CD4-positive, CD25-positive, alpha-beta regulatory T cell (primary cell): ENCODE measurements at regions not wholly inside any gene's neighbourhood (a gene's known extent, or its start where the extent isn't known, plus 50 kb on each side); places are given as distances from the start of the nearest gene placed in this dataset.

Experiments
- ATAC-seq, 2 donors: fragments of 150-1000 bp; cut with Tn5 transposase; one replicate each; pipeline ENCODE4 v1.10.0; 2021; ENCODE audit warnings: low read depth in 2 of 2, moderate number of reproducible peaks in 2 of 2, moderate library complexity in 1 of 2
- DNase-seq, 3 donors: peaks; one replicate each; pipeline versions ENCODE4 v3.0.0 to v3.0.0-alpha.2; 2012 to 2022; ENCODE audit warnings: mixed read lengths in 1 of 3
- H3K27ac ChIP-seq: one replicate; pipeline ENCODE4 v1.7.0; 2013; ENCODE audit warnings: mild to moderate bottlenecking, low read length; ENCODE audit not compliant: insufficient read depth, poor library complexity, severe bottlenecking
- H3K27me3 ChIP-seq: one replicate; pipeline ENCODE4 v1.7.0; 2013; ENCODE audit warnings: low read length; ENCODE audit not compliant: control insufficient read depth, insufficient read depth
- H3K36me3 ChIP-seq: one replicate; pipeline ENCODE4 v1.7.0; 2013; ENCODE audit warnings: mild to moderate bottlenecking, low read length, moderate library complexity; ENCODE audit not compliant: control insufficient read depth, insufficient read depth
- H3K4me1 ChIP-seq: 2 replicates; pipeline ENCODE4 v1.7.0; 2013; ENCODE audit warnings: mild to moderate bottlenecking, low read length; ENCODE audit not compliant: insufficient read depth, control insufficient read depth, poor library complexity, severe bottlenecking
- H3K4me3 ChIP-seq: one replicate; pipeline ENCODE4 v1.7.0; 2013; ENCODE audit warnings: low read depth, mild to moderate bottlenecking, low read length, moderate library complexity
- H3K9me3 ChIP-seq, 2 experiments: 1 replicate in 1 of 2; 2 replicates in 1 of 2; pipeline ENCODE4 v1.7.0; 2013; ENCODE audit warnings: low read length in 2 of 2, mild to moderate bottlenecking in 1 of 2, moderate library complexity in 1 of 2; ENCODE audit not compliant: control insufficient read depth in 2 of 2
- H3K27ac Mint-ChIP-seq, 3 donors: one replicate each; pipeline ENCODE4 v1.8.0; 2020 to 2022; ENCODE audit warnings: mild to moderate bottlenecking in 3 of 3, mixed read lengths in 3 of 3, moderate library complexity in 2 of 3
- H3K27me3 Mint-ChIP-seq: one replicate; pipeline ENCODE4 v1.8.0; 2022; ENCODE audit warnings: mild to moderate bottlenecking, mixed read lengths
- H3K36me3 Mint-ChIP-seq: one replicate; pipeline ENCODE4 v1.8.0; 2020; ENCODE audit warnings: mixed read lengths
- H3K4me1 Mint-ChIP-seq, 4 donors: one replicate each; pipeline ENCODE4 v1.8.0; 2020 to 2022; ENCODE audit warnings: mixed read lengths in 4 of 4, mild to moderate bottlenecking in 1 of 4
- H3K4me3 Mint-ChIP-seq, 4 donors: one replicate each; pipeline ENCODE4 v1.8.0; 2020 to 2022; ENCODE audit warnings: mild to moderate bottlenecking in 4 of 4, mixed read lengths in 4 of 4, moderate library complexity in 3 of 4
- H3K9me3 Mint-ChIP-seq, 7 donors: one replicate each; pipeline ENCODE4 v1.8.0; 2020 to 2022; ENCODE audit warnings: mixed read lengths in 7 of 7, mild to moderate bottlenecking in 3 of 7, moderate library complexity in 2 of 7

DNA sequence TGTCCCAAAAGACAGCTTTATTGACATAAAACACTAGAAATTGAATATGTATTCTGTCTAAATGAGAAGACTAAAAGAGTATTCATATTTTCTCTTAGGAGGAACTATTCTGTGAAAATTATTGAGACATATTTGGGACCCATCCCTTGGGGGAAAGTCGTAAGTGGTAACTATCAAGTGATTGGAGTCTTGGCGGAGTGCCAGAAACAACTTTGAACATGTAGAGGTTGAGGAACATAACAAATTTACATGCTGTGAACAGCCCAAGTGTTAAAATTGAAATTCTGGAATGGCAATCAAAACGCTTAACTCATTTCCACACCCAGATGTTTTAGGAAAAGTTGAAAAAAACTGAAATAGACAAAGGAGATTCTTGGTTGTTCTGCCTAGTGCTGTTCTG lies 1034.6 kb downstream of the NSUN3 start:
- no peaks in the 10 kb centered on the region for H3K27me3 ChIP-seq
- no peak overlapping the region for H3K27ac ChIP-seq
- H3K9me3 Mint-ChIP-seq: peaks cover 0 to 9% (median 7%) of the 10 kb centered on the region in 7 donors
- H3K27me3 Mint-ChIP-seq: no peaks in the 10 kb centered on the region
- no peaks in the 10 kb centered on the region for H3K4me1 Mint-ChIP-seq
- H3K4me1 ChIP-seq: no peaks in the 10 kb centered on the region
- H3K4me3 Mint-ChIP-seq: no peak overlapping the region
- no peak overlapping the region for H3K4me3 ChIP-seq
- H3K9me3 ChIP-seq: peaks cover 0 to 1% of the 10 kb centered on the region in 2 experiments
- no peaks in the 10 kb centered on the region for H3K36me3 Mint-ChIP-seq
- DNase-seq: no peak
- H3K36me3 ChIP-seq: no peaks in the 10 kb centered on the region
- H3K27ac Mint-ChIP-seq: no peak overlapping the region
- ATAC-seq: no peak

DNA sequence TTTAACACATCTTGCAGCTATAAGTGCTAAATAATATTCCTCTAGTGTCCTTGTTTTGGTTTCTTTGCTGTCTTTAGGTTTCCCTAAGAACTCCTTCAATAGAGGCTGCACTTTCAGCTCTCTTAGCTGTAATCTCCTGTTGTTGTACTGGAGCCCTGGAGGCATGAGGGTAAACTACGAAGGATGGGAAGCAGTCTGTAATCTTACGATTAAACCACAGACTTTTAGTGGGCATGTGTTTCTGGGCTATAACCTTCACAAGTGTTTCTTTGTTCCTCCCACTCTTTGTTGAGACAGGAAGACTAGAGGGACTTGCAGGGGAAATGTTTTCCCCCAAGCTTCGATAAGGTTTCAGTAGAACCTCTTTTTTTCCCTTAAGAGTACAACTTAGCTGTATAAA lies 1058.1 kb downstream of the NSUN3 start:
- no peaks in the 10 kb centered on the region for H3K4me1 ChIP-seq
- Mint-ChIP-seq H3K27me3 (no peaks in the 10 kb centered on the region), H3K4me3 (no peak overlapping the region)

GRCh38 chr3:95123104-95123503 lies 1060.2 kb downstream of the NSUN3 start:
- no peak overlapping the region for H3K27ac Mint-ChIP-seq
- H3K36me3 Mint-ChIP-seq: no peaks in the 10 kb centered on the region
- H3K36me3 ChIP-seq: no peaks in the 10 kb centered on the region
- H3K27me3 Mint-ChIP-seq: no peaks in the 10 kb centered on the region
- no peak overlapping the region for H3K4me3 ChIP-seq
- no peaks in the 10 kb centered on the region for H3K4me1 ChIP-seq
- peaks cover 1 to 19% (median 9%) of the 10 kb centered on the region in 7 donors for H3K9me3 Mint-ChIP-seq
- H3K4me3 Mint-ChIP-seq: no peak overlapping the region
- H3K4me1 Mint-ChIP-seq: no peaks in the 10 kb centered on the region
- DNase-seq (no peak), ATAC-seq (no peak)
- H3K27me3 ChIP-seq: no peaks in the 10 kb centered on the region
- no peak overlapping the region for H3K27ac ChIP-seq
- H3K9me3 ChIP-seq: no peaks in the 10 kb centered on the region

More for the DNA sequence above, 1058.1 kb downstream of the NSUN3 start:
- ATAC-seq (no peak), DNase-seq (no peak)
- H3K4me3 ChIP-seq: no peak overlapping the region
- H3K36me3 Mint-ChIP-seq: no peaks in the 10 kb centered on the region
- H3K4me1 Mint-ChIP-seq: no peaks in the 10 kb centered on the region
- no peak overlapping the region for H3K27ac ChIP-seq
- H3K36me3 ChIP-seq: no peaks in the 10 kb centered on the region
- H3K9me3 ChIP-seq: no peaks in the 10 kb centered on the region
- no peak overlapping the region for H3K27ac Mint-ChIP-seq
- no peaks in the 10 kb centered on the region for H3K27me3 ChIP-seq
- peaks cover 1 to 15% (median 11%) of the 10 kb centered on the region in 7 donors for H3K9me3 Mint-ChIP-seq

GRCh38 chr3:95134693-95135413 lies 1072.0 kb downstream of the NSUN3 start:
- Histone ChIP-seq H3K4me3 (no peak overlapping the region), H3K4me1 (no peaks in the 10 kb centered on the region), H3K9me3 (no peaks in the 10 kb centered on the region), H3K27ac (no peak overlapping the region), H3K36me3 (no peaks in the 10 kb centered on the region), H3K27me3 (no peaks in the 10 kb centered on the region)
- no peak for ATAC-seq
- H3K9me3 Mint-ChIP-seq: peaks cover 0 to 18% (median 3%) of the 10 kb centered on the region in 7 donors
- H3K4me3 Mint-ChIP-seq: no peak overlapping the region
- H3K27me3 Mint-ChIP-seq: no peaks in the 10 kb centered on the region
- H3K27ac Mint-ChIP-seq: no peak overlapping the region
- H3K36me3 Mint-ChIP-seq: no peaks in the 10 kb centered on the region
- DNase-seq: no peak
- no peaks in the 10 kb centered on the region for H3K4me1 Mint-ChIP-seq

- no peak overlapping the region for H3K27ac Mint-ChIP-seq
- no peaks in the 10 kb centered on the region for H3K4me1 ChIP-seq
- no peaks in the 10 kb centered on the region for H3K4me1 Mint-ChIP-seq
- H3K27ac ChIP-seq: no peak overlapping the region
- H3K36me3 Mint-ChIP-seq: no peaks in the 10 kb centered on the region
- no peak overlapping the region for H3K4me3 ChIP-seq
- no peaks in the 10 kb centered on the region for H3K36me3 ChIP-seq
- H3K9me3 Mint-ChIP-seq: peaks cover 0 to 12% (median 5%) of the 10 kb centered on the region in 7 donors
- no peak for ATAC-seq
- H3K27me3 Mint-ChIP-seq: no peaks in the 10 kb centered on the region
- H3K4me3 Mint-ChIP-seq: no peak overlapping the region
- DNase-seq: no peak
- no peaks in the 10 kb centered on the region for H3K27me3 ChIP-seq
- peaks cover 0 to 4% of the 10 kb centered on the region in 2 experiments for H3K9me3 ChIP-seq
Observed at GRCh38 chr3:95148107-95148506, 1085.2 kb downstream of the NSUN3 start.

- Histone ChIP-seq H3K27ac (no peak overlapping the region), H3K4me3 (no peak overlapping the region), H3K9me3 (peaks cover 0 to 4% of the 10 kb centered on the region in 2 experiments), H3K27me3 (no peaks in the 10 kb centered on the region), H3K36me3 (no peaks in the 10 kb centered on the region), H3K4me1 (no peaks in the 10 kb centered on the region)
- no peak for DNase-seq
- peaks cover 2 to 13% (median 5%) of the 10 kb centered on the region in 7 donors for H3K9me3 Mint-ChIP-seq
- H3K4me3 Mint-ChIP-seq: no peak overlapping the region
- no peaks in the 10 kb centered on the region for H3K36me3 Mint-ChIP-seq
- no peaks in the 10 kb centered on the region for H3K4me1 Mint-ChIP-seq
- ATAC-seq: no peak
- H3K27ac Mint-ChIP-seq: no peak overlapping the region
- no peaks in the 10 kb centered on the region for H3K27me3 Mint-ChIP-seq
Observed at GRCh38 chr3:95151590-95151989, 1088.7 kb downstream of the NSUN3 start.

- Histone ChIP-seq H3K27ac (no peak overlapping the region), H3K9me3 (no peaks in the 10 kb centered on the region), H3K36me3 (no peaks in the 10 kb centered on the region), H3K27me3 (no peaks in the 10 kb centered on the region), H3K4me1 (no peaks in the 10 kb centered on the region), H3K4me3 (no peak overlapping the region)
- no peak for DNase-seq
- Mint-ChIP-seq H3K27me3 (no peaks in the 10 kb centered on the region), H3K4me1 (no peaks in the 10 kb centered on the region), H3K27ac (no peak overlapping the region), H3K9me3 (peaks cover 3 to 20% (median 12%) of the 10 kb centered on the region in 7 donors), H3K4me3 (no peak overlapping the region), H3K36me3 (no peaks in the 10 kb centered on the region)
- no peak for ATAC-seq
Observed at GRCh38 chr3:95154766-95155165, 1091.9 kb downstream of the NSUN3 start.

DNA sequence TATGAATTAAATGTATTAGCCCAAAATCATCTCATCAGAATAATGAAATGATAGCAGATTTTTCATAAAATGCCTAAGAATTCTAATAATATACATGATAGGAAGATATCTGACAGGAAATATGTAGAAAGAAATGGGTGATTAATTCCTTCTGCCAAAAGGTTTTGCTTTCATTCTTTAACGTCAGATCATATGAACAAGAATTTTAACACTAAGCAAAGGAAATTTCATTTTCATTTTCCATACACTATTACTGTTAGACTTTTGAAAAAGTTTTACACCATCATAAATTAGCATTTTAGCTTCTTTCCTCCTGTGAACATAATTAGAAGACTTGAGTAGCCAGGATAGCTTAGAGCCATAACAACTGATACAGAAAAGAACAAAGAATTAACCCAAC lies 1099.9 kb downstream of the NSUN3 start:
- no peaks in the 10 kb centered on the region for H3K4me1 ChIP-seq
- H3K27ac ChIP-seq: no peak overlapping the region
- Mint-ChIP-seq H3K27ac (no peak overlapping the region), H3K4me1 (no peaks in the 10 kb centered on the region), H3K9me3 (peaks cover 3 to 25% (median 11%) of the 10 kb centered on the region in 7 donors), H3K4me3 (no peak overlapping the region), H3K36me3 (no peaks in the 10 kb centered on the region), H3K27me3 (no peaks in the 10 kb centered on the region)
- peaks cover 0 to 10% of the 10 kb centered on the region in 2 experiments for H3K9me3 ChIP-seq
- DNase-seq: no peak
- ATAC-seq: no peak
- no peaks in the 10 kb centered on the region for H3K36me3 ChIP-seq
- H3K27me3 ChIP-seq: no peaks in the 10 kb centered on the region
- H3K4me3 ChIP-seq: no peak overlapping the region
